SK-N-SH (cell line): ENCODE measurements at regions not wholly inside any gene's neighbourhood (a gene's known extent, or its start where the extent isn't known, plus 50 kb on each side); places are given as distances from the start of the nearest gene placed in this dataset.
A peak's percentile ranks its signal among the peaks of the same experiment; 100 is the strongest.
"Not testable (repeated sequence)": the region's sequence is repeated elsewhere in the genome, so short reads cannot be mapped to it uniquely, and the experiment has no call there.

Source experiments
- CTCF ChIA-PET: fragments of 300-600, 350-600 bp; formaldehyde crosslinking; extraction: SDS; loops from one replicate; lab custom pipeline; 2021; lab: Yijun Ruan, JAX
- POLR2A ChIA-PET: fragments of 350-600 bp; sonication (Branson Sonifier 250); formaldehyde crosslinking; extraction: SDS; loops from one replicate; lab custom pipeline; 2020; ENCODE audit warnings: antibody characterized with exemption, inconsistent platforms; lab: Yijun Ruan, JAX
- DNase-seq: peaks from one replicate; pipeline ENCODE4 v3.0.0; 2012
- H2AFZ ChIP-seq: fragments of 200-600 bp; sonication (generic); 2 replicates; pipeline ENCODE4 v1.8.1; 2016; ENCODE audit warnings: antibody characterized with exemption, mild to moderate bottlenecking, low read depth
- H3F3A ChIP-seq: fragments of 200-600 bp; sonication (generic); replicated peaks from 2 replicates; pipeline ENCODE3; 2016; ENCODE audit warnings: antibody characterized with exemption, mild to moderate bottlenecking; ENCODE audit not compliant: insufficient read depth
- H3K27ac ChIP-seq, 2 experiments: fragments of 200-500 bp in 1 of 2; fragments of 200-600 bp in 1 of 2; sonication (Bioruptor generic) in 1 of 2; sonication (generic), shearing (Covaris generic) in 1 of 2; 2 replicates each; pipeline versions ENCODE4 v1.5.1 to v1.6.1; 2014 to 2016; ENCODE audit warnings: low read depth in 2 of 2, inconsistent platforms in 1 of 2, low read length in 1 of 2, mild to moderate bottlenecking in 1 of 2, mixed read lengths in 1 of 2
- H3K27me3 ChIP-seq: fragments of 200-600 bp; sonication (generic), shearing (Covaris generic); 2 replicates; pipeline ENCODE4 v1.6.1; 2016; ENCODE audit warnings: mixed run types; ENCODE audit not compliant: insufficient read depth
- H3K36me3 ChIP-seq, 2 experiments: fragments of 200-500 bp in 1 of 2; fragments of 200-600 bp in 1 of 2; sonication (Bioruptor generic) in 1 of 2; sonication (generic) in 1 of 2; replicated peaks in 1 of 2; 2 replicates each; pipeline versions ENCODE3 to v1.5.1; 2014 to 2016; ENCODE audit warnings: low read length in 1 of 2, mild to moderate bottlenecking in 1 of 2; ENCODE audit not compliant: insufficient read depth in 2 of 2, control insufficient read depth in 1 of 2
- H3K4me1 ChIP-seq, 2 experiments: fragments of 200-500 bp in 1 of 2; fragments of 200-600 bp in 1 of 2; sonication (Bioruptor generic) in 1 of 2; sonication (generic), shearing (Covaris generic) in 1 of 2; 2 replicates each; pipeline versions ENCODE4 v1.5.1 to v1.6.1; 2014 to 2016; ENCODE audit warnings: low read depth in 1 of 2, low read length in 1 of 2, mixed run types in 1 of 2; ENCODE audit not compliant: insufficient read depth in 2 of 2, control insufficient read depth in 1 of 2
- H3K4me2 ChIP-seq: fragments of 200-600 bp; sonication (generic), shearing (Covaris generic); 2 replicates; pipeline ENCODE4 v1.6.1; 2017; ENCODE audit warnings: mixed run types
- H3K4me3 ChIP-seq, 2 experiments: fragments of 200-500 bp in 1 of 2; fragments of 200-600 bp in 1 of 2; sonication (Bioruptor generic) in 1 of 2; sonication (generic), shearing (Covaris generic) in 1 of 2; 2 replicates each; pipeline versions ENCODE4 v1.5.1 to v1.8.1; 2014 to 2016; ENCODE audit warnings: low read depth in 2 of 2, inconsistent platforms in 1 of 2, low read length in 1 of 2, mild to moderate bottlenecking in 1 of 2, mixed read lengths in 1 of 2, moderate library complexity in 1 of 2
- H3K79me2 ChIP-seq: fragments of 200-600 bp; sonication (generic); 2 replicates; pipeline ENCODE4 v1.8.1; 2017; ENCODE audit warnings: mild to moderate bottlenecking; ENCODE audit not compliant: insufficient read depth
- H3K9ac ChIP-seq: fragments of 200-600 bp; sonication (generic); 2 replicates; pipeline ENCODE4 v1.6.1; 2017; ENCODE audit warnings: mixed run types
- H3K9me2 ChIP-seq: fragments of 200-600 bp; sonication (generic); 2 replicates; pipeline ENCODE4 v1.6.1; 2017; ENCODE audit warnings: mixed run types
- H3K9me3 ChIP-seq: fragments of 200-600 bp; sonication (generic); 2 replicates; pipeline ENCODE4 v1.6.1; 2017; ENCODE audit warnings: mixed run types, mild to moderate bottlenecking, moderate library complexity
- H4K20me1 ChIP-seq: fragments of 200-600 bp; sonication (generic); 2 replicates; pipeline ENCODE4 v1.6.1; 2017; ENCODE audit warnings: mild to moderate bottlenecking, mixed run types; ENCODE audit not compliant: insufficient read depth
- ELF1 ChIP-seq: IDR thresholded peaks from 2 replicates; pipeline ENCODE4 v1.4.0; 2012
- FOSL2 ChIP-seq: IDR thresholded peaks from 2 replicates; pipeline ENCODE4 v1.4.0; 2012; ENCODE audit warnings: low read depth, mild to moderate bottlenecking, moderate library complexity, borderline replicate concordance
- RFX5 ChIP-seq: IDR thresholded peaks from 2 replicates; pipeline ENCODE4 v1.6.1; 2012; ENCODE audit warnings: mild to moderate bottlenecking, improper control_type of control experiment, low read length
- TAF1 ChIP-seq: IDR thresholded peaks from 2 replicates; pipeline ENCODE4 v1.6.1; 2012; ENCODE audit warnings: low read depth, mild to moderate bottlenecking, low read length, moderate library complexity, borderline replicate concordance
- TCF12 ChIP-seq: IDR thresholded peaks from 2 replicates; pipeline ENCODE4 v1.4.0; 2012
- USF1 ChIP-seq: IDR thresholded peaks from 2 replicates; pipeline ENCODE4 v1.4.0; 2012; ENCODE audit warnings: low read depth, borderline replicate concordance
- ZBTB33 ChIP-seq: IDR thresholded peaks from 2 replicates; pipeline ENCODE4 v1.4.0; 2012; ENCODE audit warnings: low read depth, borderline replicate concordance
- WGBS: methylation state at CpG from one replicate; pipeline ENCODE4 v1.1.6; 2017; ENCODE audit warnings: low lambda C conversion rate; 5-methylcytosine and 5-hydroxymethylcytosine counted together

GRCh38 chr14:105881021-105881930 lies 354.9 kb downstream of the TMEM121 start:
- no peak overlapping the region for H3K4me3 ChIP-seq
- H3K4me2 ChIP-seq = no peak overlapping the region
- no peaks in the 10 kb centered on the region for H3K36me3 ChIP-seq
- H3K9me2 ChIP-seq = no peaks in the 10 kb centered on the region
- H3K79me2 ChIP-seq = no peaks in the 10 kb centered on the region
- CTCF ChIA-PET = no interaction called here
- H2AFZ ChIP-seq = no peak overlapping the region
- H3K27me3 ChIP-seq = no peaks in the 10 kb centered on the region
- no peak overlapping the region for H3K9ac ChIP-seq
- no peaks in the 10 kb centered on the region for H3K9me3 ChIP-seq
- TF ChIP-seq ZBTB33 (no peak), FOSL2 (no peak), TAF1 (no peak), USF1 (no peak)
- peak overlapping the region in 1 of 2 experiments; percentile 89; a peak in 1 of 4 replicates for H3K27ac ChIP-seq
- peaks cover 0 to 45% of the 10 kb centered on the region in 2 experiments; a peak in 1 of 4 replicates for H3K4me1 ChIP-seq
- WGBS = 29% methylated on average over 5 of the region's 18 CpGs
- H3F3A ChIP-seq = no peaks in the 10 kb centered on the region
- H4K20me1 ChIP-seq = no peaks in the 10 kb centered on the region
- POLR2A ChIA-PET = interaction anchor here (2.4 kb wide), 1 partner anchor 8 kb away, joined by 11 read pairs; no protein-coding TSS in a partner anchor
- no peak for DNase-seq

- H3K4me3 ChIP-seq, H2AFZ ChIP-seq, H3K79me2 ChIP-seq, H4K20me1 ChIP-seq, H3K27ac ChIP-seq, H3K4me2 ChIP-seq, H3F3A ChIP-seq, POLR2A ChIA-PET, H3K9me3 ChIP-seq, CTCF ChIA-PET, H3K36me3 ChIP-seq, DNase-seq, H3K9ac ChIP-seq, H3K9me2 ChIP-seq, H3K27me3 ChIP-seq: not testable (repeated sequence)
- 43% methylated on average over 6 of the region's 10 CpGs for WGBS
- H3K4me1 ChIP-seq = peaks cover 0 to 45% of the 10 kb centered on the region in 2 experiments; a peak in 1 of 4 replicates
These were observed 355.6 kb downstream of the TMEM121 start for GRCh38 chr14:105882011-105882410.

- Histone ChIP-seq H3K9ac (no peak overlapping the region), H3K4me3 (no peak overlapping the region), H4K20me1 (no peaks in the 10 kb centered on the region), H3K79me2 (no peaks in the 10 kb centered on the region), H3F3A (no peaks in the 10 kb centered on the region), H3K4me1 (peaks cover 0 to 45% of the 10 kb centered on the region in 2 experiments; a peak in 1 of 4 replicates), H3K9me3 (no peaks in the 10 kb centered on the region), H3K4me2 (no peak overlapping the region), H3K36me3 (no peaks in the 10 kb centered on the region), H2AFZ (no peak overlapping the region), H3K27me3 (no peaks in the 10 kb centered on the region), H3K9me2 (no peaks in the 10 kb centered on the region), H3K27ac (no peak overlapping the region; a peak in 1 of 4 replicates)
- TF ChIP-seq ELF1 (no peak), RFX5 (no peak), TCF12 (no peak)
- ChIA-PET POLR2A (no interaction called here), CTCF (no interaction called here)
- 12% methylated on average over 3 of the region's 5 CpGs for WGBS
- DNase-seq = no peak
These were observed 356.2 kb downstream of the TMEM121 start for GRCh38 chr14:105882626-105883025.
